ENCODE measurements at regions not wholly inside any gene's neighbourhood (a gene's known extent, or its start where the extent isn't known, plus 50 kb on each side); places are given as distances from the start of the nearest gene placed in this dataset.

GRCh38 chr1:209527993-209528717, 55.4 kb upstream of the CAMK1G start:
- no peak overlapping the region for H3K4me3 ChIP-seq (ENCODE audit: low read length, poor library complexity, severe bottlenecking)
- no peak overlapping the region for H3K9ac ChIP-seq (ENCODE audit: low read depth, low read length, poor library complexity, severe bottlenecking)
- no peak overlapping the region for H2AFZ ChIP-seq (ENCODE audit: low read length)
- no peak for TF ChIP-seq CTCF (conservative IDR thresholded peaks at IDR 0.05; ENCODE audit: low read length)
- TF ChIP-seq EZH2phosphoT487 (IDR thresholded peaks at IDR 0.05; ENCODE audit: borderline replicate concordance), result no peak
- no peak overlapping the region for H3K4me2 ChIP-seq (ENCODE audit: low read depth, low read length, poor library complexity, severe bottlenecking)
- no peaks in the 10 kb centered on the region for H3K4me1 ChIP-seq (ENCODE audit: insufficient read depth, low read length, poor library complexity, severe bottlenecking)
- no peaks in the 10 kb centered on the region for H3K27me3 ChIP-seq (ENCODE audit: insufficient read depth, low read length, poor library complexity, severe bottlenecking)
- H3K9me3 ChIP-seq (ENCODE audit: insufficient read depth, low read depth, low read length), result no peaks in the 10 kb centered on the region
- no peaks in the 10 kb centered on the region for H3K9me2 ChIP-seq (replicated peaks; ENCODE audit: low read depth, low read length)
- H3K79me2 ChIP-seq (ENCODE audit: insufficient read depth, low read length), result no peaks in the 10 kb centered on the region
- no peaks in the 10 kb centered on the region for H3K36me3 ChIP-seq (ENCODE audit: insufficient read depth, low read length)
- H3F3A ChIP-seq (ENCODE audit: low read depth), result no peaks in the 10 kb centered on the region
- H4K20me1 ChIP-seq (ENCODE audit: insufficient read depth, low read length, poor library complexity, severe bottlenecking), result no peaks in the 10 kb centered on the region

- Histone ChIP-seq H3K4me1 (ENCODE audit: insufficient read depth, low read length, poor library complexity, severe bottlenecking) (no peaks in the 10 kb centered on the region), H3K79me2 (ENCODE audit: insufficient read depth, low read length) (no peaks in the 10 kb centered on the region), H3K4me3 (ENCODE audit: low read length, poor library complexity, severe bottlenecking) (no peak overlapping the region), H3K4me2 (ENCODE audit: low read depth, low read length, poor library complexity, severe bottlenecking) (no peak overlapping the region), H3K27me3 (ENCODE audit: insufficient read depth, low read length, poor library complexity, severe bottlenecking) (no peaks in the 10 kb centered on the region), H2AFZ (ENCODE audit: low read length) (no peak overlapping the region), H3F3A (ENCODE audit: low read depth) (no peaks in the 10 kb centered on the region), H3K36me3 (ENCODE audit: insufficient read depth, low read length) (no peaks in the 10 kb centered on the region), H3K9me3 (ENCODE audit: insufficient read depth, low read depth, low read length) (no peaks in the 10 kb centered on the region), H3K9ac (ENCODE audit: low read depth, low read length, poor library complexity, severe bottlenecking) (no peak overlapping the region), H4K20me1 (ENCODE audit: insufficient read depth, low read length, poor library complexity, severe bottlenecking) (no peaks in the 10 kb centered on the region), H3K9me2 (replicated peaks; ENCODE audit: low read depth, low read length) (no peaks in the 10 kb centered on the region)
- TF ChIP-seq CTCF (conservative IDR thresholded peaks at IDR 0.05; ENCODE audit: low read length), result no peak
- no peak for TF ChIP-seq EZH2phosphoT487 (IDR thresholded peaks at IDR 0.05; ENCODE audit: borderline replicate concordance)
Observed at GRCh38 chr1:209529233-209529632, 54.3 kb upstream of the CAMK1G start.

GRCh38 chr1:209531006-209531405, 52.5 kb upstream of the CAMK1G start:
- H3K79me2 ChIP-seq (ENCODE audit: insufficient read depth, low read length), result no peaks in the 10 kb centered on the region
- H3K9ac ChIP-seq (ENCODE audit: low read depth, low read length, poor library complexity, severe bottlenecking), result no peak overlapping the region
- H3K4me3 ChIP-seq (ENCODE audit: low read length, poor library complexity, severe bottlenecking), result no peak overlapping the region
- no peaks in the 10 kb centered on the region for H3K36me3 ChIP-seq (ENCODE audit: insufficient read depth, low read length)
- H3K9me2 ChIP-seq (replicated peaks; ENCODE audit: low read depth, low read length), result no peaks in the 10 kb centered on the region
- no peak overlapping the region for H3K4me2 ChIP-seq (ENCODE audit: low read depth, low read length, poor library complexity, severe bottlenecking)
- TF ChIP-seq EZH2phosphoT487 (IDR thresholded peaks at IDR 0.05; ENCODE audit: borderline replicate concordance), result no peak
- TF ChIP-seq CTCF (conservative IDR thresholded peaks at IDR 0.05; ENCODE audit: low read length), result no peak
- H3K9me3 ChIP-seq (ENCODE audit: insufficient read depth, low read depth, low read length), result no peaks in the 10 kb centered on the region
- no peaks in the 10 kb centered on the region for H3K4me1 ChIP-seq (ENCODE audit: insufficient read depth, low read length, poor library complexity, severe bottlenecking)
- H3F3A ChIP-seq (ENCODE audit: low read depth), result no peaks in the 10 kb centered on the region
- H2AFZ ChIP-seq (ENCODE audit: low read length), result no peak overlapping the region
- no peaks in the 10 kb centered on the region for H4K20me1 ChIP-seq (ENCODE audit: insufficient read depth, low read length, poor library complexity, severe bottlenecking)
- no peaks in the 10 kb centered on the region for H3K27me3 ChIP-seq (ENCODE audit: insufficient read depth, low read length, poor library complexity, severe bottlenecking)

Measured in Loucy (cell line).